AML-193 (cell line): ENCODE measurements at regions not wholly inside any gene's neighbourhood (a gene's known extent, or its start where the extent isn't known, plus 50 kb on each side); places are given as distances from the start of the nearest gene placed in this dataset.
"Not testable (repeated sequence)": the region's sequence is repeated elsewhere in the genome, so short reads cannot be mapped to it uniquely, and the experiment has no call there.

Source experiments
- DNase-seq, 2 experiments: peaks; one replicate each; lab custom pipeline; 2025; lab: John Stamatoyannopoulos, UW

GRCh38 chr14:24744641-24745040 is 110.7 kb upstream of the GZMB start:
- no peak for DNase-seq

- DNase-seq = no peak
Measured at GRCh38 chr14:24741871-24742270, 107.9 kb upstream of the GZMB start.

- no peak for DNase-seq
Measured at GRCh38 chr14:24735984-24736630, 102.1 kb upstream of the GZMB start.

- peak; percentile 52 to 64 for DNase-seq
Measured at GRCh38 chr14:24734917-24735500, 101.0 kb upstream of the GZMB start.

- no peak for DNase-seq
Measured at GRCh38 chr14:24726480-24726879, 92.5 kb upstream of the GZMB start.

- DNase-seq = no peak
Measured at GRCh38 chr14:24725311-24725710, 91.3 kb upstream of the GZMB start.

- DNase-seq = no peak
Measured at GRCh38 chr14:24721775-24722174, 87.8 kb upstream of the GZMB start.

- DNase-seq = no peak
Measured at GRCh38 chr14:24715239-24715638, 81.2 kb upstream of the GZMB start.

- no peak for DNase-seq
Measured at GRCh38 chr14:24713404-24713803, 79.4 kb upstream of the GZMB start.

GRCh38 chr14:24712909-24713308 is 78.9 kb upstream of the GZMB start:
- no peak for DNase-seq

- DNase-seq = no peak
Measured at GRCh38 chr14:24712374-24712773, 78.4 kb upstream of the GZMB start.

- peak; percentile 33 to 35 for DNase-seq
Measured at GRCh38 chr14:24710403-24711112, 76.6 kb upstream of the GZMB start.

- DNase-seq = no peak
Measured at GRCh38 chr14:24708684-24709083, 74.7 kb upstream of the GZMB start.

GRCh38 chr14:24706351-24706750 is 72.4 kb upstream of the GZMB start:
- no peak for DNase-seq

GRCh38 chr14:24705840-24706239 is 71.8 kb upstream of the GZMB start:
- no peak for DNase-seq

GRCh38 chr14:24701062-24701461 is 67.1 kb upstream of the GZMB start:
- no peak for DNase-seq

GRCh38 chr14:24700511-24700910 is 66.5 kb upstream of the GZMB start:
- DNase-seq = no peak

GRCh38 chr14:24699052-24699451 is 65.1 kb upstream of the GZMB start:
- peak; percentile 65 to 75 for DNase-seq

- not testable (repeated sequence) for DNase-seq
Measured at GRCh38 chr14:24696280-24696920, 62.4 kb upstream of the GZMB start.

GRCh38 chr14:24695265-24696241 is 61.6 kb upstream of the GZMB start:
- DNase-seq = peak; percentile 90 to 92

GRCh38 chr14:24694680-24695079 is 60.7 kb upstream of the GZMB start:
- no peak for DNase-seq

GRCh38 chr14:24693983-24694382 is 60.0 kb upstream of the GZMB start:
- DNase-seq = no peak
